ENCODE measurements at regions not wholly inside any gene's neighbourhood (a gene's known extent, or its start where the extent isn't known, plus 50 kb on each side); places are given as distances from the start of the nearest gene placed in this dataset.

GRCh38 chr1:113243529-113243928, 146.8 kb upstream of the MAGI3 start:
- ATAC-seq (no peak), DNase-seq (no peak)
- Histone ChIP-seq H3K27ac (no peak overlapping the region), H3K4me1 (no peaks in the 10 kb centered on the region), H3K36me3 (no peaks in the 10 kb centered on the region), H3K4me3 (no peak overlapping the region), H3K27me3 (no peaks in the 10 kb centered on the region), H3K9me3 (no peaks in the 10 kb centered on the region)
- TF ChIP-seq CTCF (IDR thresholded peaks at IDR 0.05), result no peak
- intact Hi-C loops (cut with DNase I), result no loop called here

GRCh38 chr1:113244112-113244820, 146.0 kb upstream of the MAGI3 start:
- DNase-seq (no peak), ATAC-seq (no peak)
- Histone ChIP-seq H3K4me3 (no peak overlapping the region), H3K27ac (no peak overlapping the region), H3K9me3 (no peaks in the 10 kb centered on the region), H3K27me3 (no peaks in the 10 kb centered on the region), H3K36me3 (no peaks in the 10 kb centered on the region), H3K4me1 (no peaks in the 10 kb centered on the region)
- intact Hi-C loops (cut with DNase I), result no loop called here
- no peak for TF ChIP-seq CTCF (IDR thresholded peaks at IDR 0.05)

GRCh38 chr1:113245252-113245651, 145.1 kb upstream of the MAGI3 start:
- Histone ChIP-seq H3K36me3 (no peaks in the 10 kb centered on the region), H3K27me3 (no peaks in the 10 kb centered on the region), H3K27ac (no peak overlapping the region), H3K9me3 (no peaks in the 10 kb centered on the region), H3K4me3 (no peak overlapping the region), H3K4me1 (no peaks in the 10 kb centered on the region)
- intact Hi-C loops (cut with DNase I), result no loop called here
- no peak for TF ChIP-seq CTCF (IDR thresholded peaks at IDR 0.05)
- no peak for ATAC-seq
- DNase-seq, result no peak

GRCh38 chr1:113246929-113247328, 143.4 kb upstream of the MAGI3 start:
- H3K9me3 ChIP-seq, result no peaks in the 10 kb centered on the region
- no peak overlapping the region for H3K4me3 ChIP-seq
- TF ChIP-seq CTCF (IDR thresholded peaks at IDR 0.05), result no peak
- no peaks in the 10 kb centered on the region for H3K36me3 ChIP-seq
- H3K27me3 ChIP-seq, result no peaks in the 10 kb centered on the region
- no peak overlapping the region for H3K27ac ChIP-seq
- intact Hi-C loops (cut with DNase I), result no loop called here
- no peak for ATAC-seq
- DNase-seq, result no peak
- H3K4me1 ChIP-seq, result no peaks in the 10 kb centered on the region

GRCh38 chr1:113247355-113247754, 143.0 kb upstream of the MAGI3 start:
- ATAC-seq (peak; percentile 42), DNase-seq (no peak)
- no peak for TF ChIP-seq CTCF (IDR thresholded peaks at IDR 0.05)
- Histone ChIP-seq H3K9me3 (no peaks in the 10 kb centered on the region), H3K27me3 (no peaks in the 10 kb centered on the region), H3K36me3 (no peaks in the 10 kb centered on the region), H3K4me3 (no peak overlapping the region), H3K27ac (no peak overlapping the region), H3K4me1 (no peaks in the 10 kb centered on the region)
- intact Hi-C loops (cut with DNase I), result no loop called here

- Histone ChIP-seq H3K4me3 (no peak overlapping the region), H3K36me3 (no peaks in the 10 kb centered on the region), H3K27me3 (no peaks in the 10 kb centered on the region), H3K27ac (no peak overlapping the region), H3K9me3 (no peaks in the 10 kb centered on the region), H3K4me1 (no peaks in the 10 kb centered on the region)
- no peak for TF ChIP-seq CTCF (IDR thresholded peaks at IDR 0.05)
- ATAC-seq, result no peak
- DNase-seq, result no peak
- intact Hi-C loops (cut with DNase I), result no loop called here
Observed at GRCh38 chr1:113247782-113248181, 142.5 kb upstream of the MAGI3 start.

All from upper lobe of right lung (tissue), 1 donor.